ENCODE measurements at regions not wholly inside any gene's neighbourhood (a gene's known extent, or its start where the extent isn't known, plus 50 kb on each side); places are given as distances from the start of the nearest gene placed in this dataset.

DNA sequence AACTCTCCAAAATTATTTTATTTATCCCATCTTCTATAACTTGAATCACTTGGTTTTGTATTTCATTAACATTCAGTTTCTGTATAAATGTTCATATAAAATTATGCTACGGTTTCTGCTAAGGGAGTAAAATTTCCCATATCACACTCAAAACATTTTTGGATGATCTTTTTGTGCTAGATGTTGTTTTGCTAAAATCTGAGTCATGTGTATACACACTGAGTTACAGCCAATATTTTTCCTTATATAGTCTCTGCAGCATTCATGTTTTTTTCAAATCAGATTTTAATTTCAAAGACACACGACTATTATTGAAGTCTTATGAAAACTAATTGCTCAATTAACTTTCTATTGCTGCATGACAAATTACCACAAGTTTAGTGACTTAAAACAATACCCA is 54.3 kb upstream of the SLC2A12 start:
- TF ChIP-seq POLR2A (IDR thresholded peaks at IDR 0.05) = no peak
- TF ChIP-seq, protein P1, sequence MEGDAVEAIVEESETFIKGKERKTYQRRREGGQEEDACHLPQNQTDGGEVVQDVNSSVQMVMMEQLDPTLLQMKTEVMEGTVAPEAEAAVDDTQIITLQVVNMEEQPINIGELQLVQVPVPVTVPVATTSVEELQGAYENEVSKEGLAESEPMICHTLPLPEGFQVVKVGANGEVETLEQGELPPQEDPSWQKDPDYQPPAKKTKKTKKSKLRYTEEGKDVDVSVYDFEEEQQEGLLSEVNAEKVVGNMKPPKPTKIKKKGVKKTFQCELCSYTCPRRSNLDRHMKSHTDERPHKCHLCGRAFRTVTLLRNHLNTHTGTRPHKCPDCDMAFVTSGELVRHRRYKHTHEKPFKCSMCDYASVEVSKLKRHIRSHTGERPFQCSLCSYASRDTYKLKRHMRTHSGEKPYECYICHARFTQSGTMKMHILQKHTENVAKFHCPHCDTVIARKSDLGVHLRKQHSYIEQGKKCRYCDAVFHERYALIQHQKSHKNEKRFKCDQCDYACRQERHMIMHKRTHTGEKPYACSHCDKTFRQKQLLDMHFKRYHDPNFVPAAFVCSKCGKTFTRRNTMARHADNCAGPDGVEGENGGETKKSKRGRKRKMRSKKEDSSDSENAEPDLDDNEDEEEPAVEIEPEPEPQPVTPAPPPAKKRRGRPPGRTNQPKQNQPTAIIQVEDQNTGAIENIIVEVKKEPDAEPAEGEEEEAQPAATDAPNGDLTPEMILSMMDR (IDR thresholded peaks at IDR 0.05) = no peak
